ENCODE measurements at regions not wholly inside any gene's neighbourhood (a gene's known extent, or its start where the extent isn't known, plus 50 kb on each side); places are given as distances from the start of the nearest gene placed in this dataset.

DNA sequence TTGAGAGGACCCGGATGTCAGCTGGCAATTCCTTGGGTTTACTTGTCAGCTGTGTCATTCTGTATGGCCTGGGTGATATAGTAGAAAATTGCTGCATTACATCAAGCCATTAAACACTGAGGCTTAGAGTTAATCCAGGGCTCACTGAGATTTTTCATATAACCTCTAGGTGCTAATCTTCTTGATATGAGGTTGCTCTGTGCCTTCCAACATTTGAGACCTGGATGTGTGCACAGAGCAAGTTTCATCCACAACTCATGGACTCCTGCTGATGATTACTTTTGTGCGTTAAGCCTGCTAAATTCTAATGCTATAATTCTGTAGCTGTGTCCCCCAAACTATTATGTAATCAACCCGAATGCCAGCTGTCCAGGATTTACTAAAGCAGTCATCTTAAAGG, 178.4 kb upstream of the CDH20 start:
- no peak for DNase-seq
- H3K36me3 Mint-ChIP-seq (ENCODE audit: low read depth), result no peaks in the 10 kb centered on the region
- CTCF ChIA-PET, result no interaction called here
- H3K4me1 Mint-ChIP-seq (ENCODE audit: low read depth), result no peaks in the 10 kb centered on the region
- H3K9me3 Mint-ChIP-seq, result peaks cover 1% of the 10 kb centered on the region
- H3K27me3 Mint-ChIP-seq (ENCODE audit: low read depth), result no peaks in the 10 kb centered on the region
- H3K4me3 Mint-ChIP-seq, result no peak overlapping the region
- no peak overlapping the region for H3K27ac Mint-ChIP-seq
- intact Hi-C loops (cut with micrococcal nuclease), result no loop called here

DNA sequence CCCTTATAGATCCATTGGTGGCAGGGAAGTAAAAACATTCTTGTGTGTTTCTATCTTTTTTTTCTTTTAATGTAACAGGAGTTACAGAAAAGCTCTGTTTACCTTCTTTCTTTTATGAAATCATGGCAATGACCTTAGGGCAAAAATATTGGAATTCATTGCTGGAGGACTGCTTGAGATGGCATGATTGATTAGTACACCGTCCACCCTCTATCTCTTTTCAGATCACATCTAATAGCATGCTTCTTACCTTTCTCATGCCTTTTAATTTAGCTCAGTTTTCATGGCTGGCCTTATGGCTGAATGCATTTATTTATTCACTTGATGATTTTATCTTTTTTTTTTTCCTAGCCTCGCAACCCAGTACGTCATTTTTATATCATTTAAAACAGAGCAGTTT, 177.6 kb upstream of the CDH20 start:
- no peaks in the 10 kb centered on the region for H3K36me3 Mint-ChIP-seq (ENCODE audit: low read depth)
- H3K9me3 Mint-ChIP-seq, result no peaks in the 10 kb centered on the region
- CTCF ChIA-PET, result no interaction called here
- H3K4me1 Mint-ChIP-seq (ENCODE audit: low read depth), result no peaks in the 10 kb centered on the region
- DNase-seq, result no peak
- H3K4me3 Mint-ChIP-seq, result no peak overlapping the region
- intact Hi-C loops (cut with micrococcal nuclease), result no loop called here
- H3K27me3 Mint-ChIP-seq (ENCODE audit: low read depth), result no peaks in the 10 kb centered on the region
- no peak overlapping the region for H3K27ac Mint-ChIP-seq

DNA sequence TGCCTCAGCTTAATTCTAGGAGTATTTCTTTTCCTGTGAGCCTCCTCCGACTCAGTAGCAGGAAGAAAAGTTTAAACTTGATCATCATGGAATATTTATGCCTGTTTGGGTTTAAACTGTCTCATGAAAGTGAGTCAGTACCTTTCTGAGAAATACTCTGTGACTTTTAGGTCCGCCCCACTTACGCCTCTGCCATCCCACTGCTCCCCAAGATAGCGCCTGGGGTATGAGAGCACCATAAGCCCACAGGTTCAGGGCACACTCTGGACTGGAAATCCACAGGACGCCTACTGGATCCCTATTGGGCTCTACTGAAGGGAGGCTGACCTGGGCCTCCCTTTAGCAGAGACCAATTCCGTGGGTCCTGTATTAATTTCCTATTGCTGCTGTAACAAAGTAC, 175.8 kb upstream of the CDH20 start:
- CTCF ChIA-PET, result no interaction called here
- intact Hi-C loops (cut with micrococcal nuclease), result no loop called here
- DNase-seq, result no peak

DNA sequence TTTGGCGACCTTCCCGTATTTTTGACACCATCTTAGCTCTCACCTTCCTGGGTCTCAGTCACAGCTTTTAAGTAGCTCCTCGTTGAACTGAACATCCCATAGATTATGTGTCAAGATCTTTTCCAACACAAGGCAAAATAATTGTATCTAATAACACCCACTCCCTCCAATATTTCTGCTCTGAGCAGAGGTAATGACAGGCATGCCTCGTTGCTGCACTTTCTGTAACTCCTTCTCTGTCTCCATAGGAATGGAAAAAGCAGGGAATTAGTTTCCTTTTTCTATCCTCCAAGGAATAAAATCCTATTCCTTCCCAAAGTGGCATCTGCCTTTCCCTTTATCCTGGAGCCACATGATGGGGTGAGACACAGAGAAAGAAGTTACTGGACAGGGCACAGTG, 174.0 kb upstream of the CDH20 start:
- CTCF ChIA-PET, result no interaction called here
- intact Hi-C loops (cut with micrococcal nuclease), result no loop called here
- H3K4me3 Mint-ChIP-seq, result no peak overlapping the region
- no peaks in the 10 kb centered on the region for H3K36me3 Mint-ChIP-seq (ENCODE audit: low read depth)
- H3K4me1 Mint-ChIP-seq (ENCODE audit: low read depth), result no peaks in the 10 kb centered on the region
- no peaks in the 10 kb centered on the region for H3K27me3 Mint-ChIP-seq (ENCODE audit: low read depth)
- no peak for DNase-seq
- H3K9me3 Mint-ChIP-seq, result no peaks in the 10 kb centered on the region
- no peak overlapping the region for H3K27ac Mint-ChIP-seq

More for the DNA sequence above, 175.8 kb upstream of the CDH20 start:
- Mint-ChIP-seq H3K9me3 (no peaks in the 10 kb centered on the region), H3K27ac (no peak overlapping the region), H3K36me3 (ENCODE audit: low read depth) (no peaks in the 10 kb centered on the region), H3K4me1 (ENCODE audit: low read depth) (no peaks in the 10 kb centered on the region), H3K4me3 (no peak overlapping the region), H3K27me3 (ENCODE audit: low read depth) (no peaks in the 10 kb centered on the region)

DNA sequence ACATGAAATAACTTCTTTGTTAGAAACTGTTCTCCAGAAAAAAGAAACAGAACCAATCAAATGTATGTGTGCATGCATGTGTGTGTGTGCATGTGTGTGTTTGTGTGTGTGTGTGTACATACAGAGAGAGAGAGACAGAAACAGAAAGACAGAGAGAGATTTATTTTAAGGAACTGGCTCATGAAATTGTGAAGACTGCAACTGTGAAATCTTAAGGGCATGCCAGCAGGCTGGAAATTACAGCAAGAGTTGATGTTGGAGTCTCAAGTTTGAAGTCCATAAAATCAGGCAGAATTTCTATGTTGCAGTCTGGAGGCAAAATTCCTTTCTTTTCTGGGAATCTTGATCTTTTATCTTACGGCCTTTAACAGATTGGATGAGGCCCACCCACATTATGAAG, 168.9 kb upstream of the CDH20 start:
- no peaks in the 10 kb centered on the region for H3K9me3 Mint-ChIP-seq
- no peak overlapping the region for H3K27ac Mint-ChIP-seq
- CTCF ChIA-PET, result no interaction called here
- H3K27me3 Mint-ChIP-seq (ENCODE audit: low read depth), result no peaks in the 10 kb centered on the region
- DNase-seq, result no peak
- no peaks in the 10 kb centered on the region for H3K4me1 Mint-ChIP-seq (ENCODE audit: low read depth)
- H3K36me3 Mint-ChIP-seq (ENCODE audit: low read depth), result no peaks in the 10 kb centered on the region
- no peak overlapping the region for H3K4me3 Mint-ChIP-seq
- intact Hi-C loops (cut with micrococcal nuclease), result no loop called here

DNA sequence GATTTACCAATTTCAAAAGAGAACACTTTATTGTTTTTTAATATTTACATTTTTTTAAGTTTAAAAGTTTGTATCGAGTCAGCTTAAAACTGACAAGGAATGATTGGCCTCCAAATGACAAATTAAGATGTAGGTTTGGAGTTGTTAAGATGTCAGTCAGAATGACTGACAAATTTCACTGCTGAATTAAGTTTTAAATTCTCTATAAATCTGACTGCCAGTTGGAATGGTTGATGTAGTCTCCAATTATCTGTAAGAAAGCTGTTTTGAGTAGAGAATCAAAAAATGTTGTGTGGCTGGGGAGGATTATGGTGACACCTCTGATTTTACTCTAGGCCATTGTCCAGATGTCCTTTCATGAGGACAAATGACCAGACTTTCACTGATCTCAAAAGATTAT, 165.3 kb upstream of the CDH20 start:
- H3K27ac Mint-ChIP-seq, result no peak overlapping the region
- H3K4me3 Mint-ChIP-seq, result no peak overlapping the region
- intact Hi-C loops (cut with micrococcal nuclease), result no loop called here
- H3K4me1 Mint-ChIP-seq (ENCODE audit: low read depth), result no peaks in the 10 kb centered on the region
- no peak for DNase-seq
- no peaks in the 10 kb centered on the region for H3K9me3 Mint-ChIP-seq
- no peaks in the 10 kb centered on the region for H3K36me3 Mint-ChIP-seq (ENCODE audit: low read depth)
- H3K27me3 Mint-ChIP-seq (ENCODE audit: low read depth), result no peaks in the 10 kb centered on the region
- CTCF ChIA-PET, result no interaction called here

DNA sequence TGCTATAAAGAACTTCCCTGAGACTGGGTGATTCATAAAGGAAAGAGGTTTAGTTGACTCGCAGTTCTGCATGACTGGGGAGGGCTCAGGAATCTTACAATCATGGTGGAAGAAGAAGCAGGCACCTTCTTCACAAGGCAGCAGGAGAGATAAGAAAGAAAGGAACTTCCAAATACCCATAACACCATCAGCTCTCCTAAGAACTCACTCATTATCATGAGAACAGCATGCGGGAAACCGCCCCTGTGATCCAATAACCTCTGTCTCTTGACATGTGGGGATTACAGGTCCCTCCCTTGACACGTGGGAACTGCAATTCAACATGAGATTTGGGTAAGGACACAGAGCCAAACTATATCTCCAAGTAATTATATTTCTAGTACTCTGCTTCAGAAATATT, 163.8 kb upstream of the CDH20 start:
- Mint-ChIP-seq H3K27me3 (ENCODE audit: low read depth) (no peaks in the 10 kb centered on the region), H3K27ac (no peak overlapping the region), H3K9me3 (no peaks in the 10 kb centered on the region), H3K4me1 (ENCODE audit: low read depth) (no peaks in the 10 kb centered on the region), H3K4me3 (no peak overlapping the region), H3K36me3 (ENCODE audit: low read depth) (no peaks in the 10 kb centered on the region)
- CTCF ChIA-PET, result no interaction called here
- DNase-seq, result no peak
- intact Hi-C loops (cut with micrococcal nuclease), result no loop called here

DNA sequence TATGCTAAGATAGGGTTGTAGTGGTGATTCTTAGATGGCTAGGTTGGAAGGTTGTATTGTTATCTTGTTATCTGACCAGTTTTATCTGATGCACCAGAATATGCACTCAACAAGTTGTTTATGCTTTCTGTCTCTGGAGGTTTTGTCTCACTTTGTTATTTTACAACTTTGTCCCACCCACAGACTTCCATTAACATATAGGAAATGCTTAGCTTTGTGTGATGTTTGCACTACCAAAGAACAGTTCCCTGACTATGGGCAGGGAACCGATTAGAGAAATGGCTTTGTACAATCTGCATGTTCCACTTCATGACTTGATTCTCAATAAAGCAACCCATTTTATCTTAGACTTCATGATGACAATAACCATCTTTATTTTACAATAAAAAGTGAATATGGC, 160.6 kb upstream of the CDH20 start:
- H3K9me3 Mint-ChIP-seq, result peaks cover 3% of the 10 kb centered on the region
- intact Hi-C loops (cut with micrococcal nuclease), result no loop called here
- no peaks in the 10 kb centered on the region for H3K27me3 Mint-ChIP-seq (ENCODE audit: low read depth)
- H3K27ac Mint-ChIP-seq, result no peak overlapping the region
- H3K4me1 Mint-ChIP-seq (ENCODE audit: low read depth), result no peaks in the 10 kb centered on the region
- CTCF ChIA-PET, result no interaction called here
- DNase-seq, result no peak
- H3K36me3 Mint-ChIP-seq (ENCODE audit: low read depth), result no peaks in the 10 kb centered on the region
- H3K4me3 Mint-ChIP-seq, result no peak overlapping the region

DNA sequence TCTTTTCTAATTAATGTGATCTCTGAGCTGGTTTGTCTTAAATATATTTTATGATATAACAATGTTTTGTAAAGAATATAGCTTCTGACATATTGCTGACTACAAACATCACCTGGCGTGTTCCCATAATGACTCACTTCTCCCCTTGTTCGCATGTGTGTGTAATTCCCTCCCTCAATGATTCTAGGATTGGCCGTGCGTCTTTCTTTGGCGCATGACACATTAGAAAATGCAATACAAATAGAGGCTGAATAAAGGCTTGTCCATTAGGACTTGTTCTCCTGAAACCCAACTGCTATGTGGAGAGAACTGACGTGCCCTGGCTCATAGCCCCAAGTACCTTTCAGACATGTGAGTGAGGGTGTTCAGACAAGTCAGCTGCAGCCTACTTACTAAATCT, 159.7 kb upstream of the CDH20 start:
- DNase-seq, result no peak
- Mint-ChIP-seq H3K27me3 (ENCODE audit: low read depth) (no peaks in the 10 kb centered on the region), H3K4me1 (ENCODE audit: low read depth) (no peaks in the 10 kb centered on the region), H3K27ac (no peak overlapping the region), H3K36me3 (ENCODE audit: low read depth) (no peaks in the 10 kb centered on the region), H3K4me3 (no peak overlapping the region), H3K9me3 (peaks cover 3% of the 10 kb centered on the region)
- intact Hi-C loops (cut with micrococcal nuclease), result no loop called here
- CTCF ChIA-PET, result no interaction called here

DNA sequence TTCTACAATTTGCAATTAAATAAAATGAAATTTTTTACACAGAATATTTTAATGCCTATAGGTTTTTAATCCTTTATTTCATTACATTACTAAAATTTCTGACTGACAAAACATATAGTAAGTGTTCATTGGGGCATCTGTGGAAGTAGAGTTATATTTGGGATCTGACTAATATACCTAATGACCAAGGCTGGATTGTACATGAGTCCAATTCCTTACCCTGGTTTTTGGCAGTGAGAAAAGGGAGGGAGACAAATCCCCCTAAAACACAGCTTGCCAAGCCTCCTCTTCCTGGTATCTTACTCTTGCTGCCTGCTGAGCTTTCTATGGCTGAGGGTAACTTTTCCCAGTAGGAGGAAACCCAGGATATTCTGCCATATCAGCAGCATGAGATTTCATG, 149.4 kb upstream of the CDH20 start:
- Mint-ChIP-seq H3K36me3 (ENCODE audit: low read depth) (no peaks in the 10 kb centered on the region), H3K27me3 (ENCODE audit: low read depth) (no peaks in the 10 kb centered on the region), H3K27ac (no peak overlapping the region), H3K4me1 (ENCODE audit: low read depth) (no peaks in the 10 kb centered on the region), H3K9me3 (no peaks in the 10 kb centered on the region), H3K4me3 (no peak overlapping the region)
- CTCF ChIA-PET, result interaction anchor here (1.1 kb wide), 1 partner anchor 12 kb away, joined by 3 read pairs; no protein-coding TSS in a partner anchor
- intact Hi-C loops (cut with micrococcal nuclease), result no loop called here
- no peak for DNase-seq

DNA sequence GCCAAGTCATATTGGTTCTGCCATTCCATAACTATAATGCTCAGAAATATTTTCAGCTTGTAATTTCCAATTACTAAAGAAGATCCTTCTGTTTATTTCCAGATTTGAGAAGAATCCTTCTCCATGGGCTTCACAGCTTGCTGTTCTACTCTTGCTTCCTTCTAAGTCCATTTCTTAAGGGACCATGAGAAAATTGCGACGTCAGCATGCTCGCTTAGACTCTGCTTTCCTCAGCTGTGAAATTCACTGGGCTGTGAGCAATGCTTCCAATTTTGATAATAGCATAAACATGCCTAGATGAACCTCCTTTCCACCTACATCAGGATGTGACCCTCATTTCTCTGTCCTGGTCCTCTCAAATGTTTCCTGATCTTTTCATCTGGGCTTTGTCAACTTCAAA, 145.3 kb upstream of the CDH20 start:
- CTCF ChIA-PET, result no interaction called here
- no peak for DNase-seq
- Mint-ChIP-seq H3K4me3 (no peak overlapping the region), H3K27me3 (ENCODE audit: low read depth) (no peaks in the 10 kb centered on the region), H3K4me1 (ENCODE audit: low read depth) (no peaks in the 10 kb centered on the region), H3K9me3 (no peaks in the 10 kb centered on the region), H3K36me3 (ENCODE audit: low read depth) (no peaks in the 10 kb centered on the region), H3K27ac (no peak overlapping the region)
- intact Hi-C loops (cut with micrococcal nuclease), result no loop called here

DNA sequence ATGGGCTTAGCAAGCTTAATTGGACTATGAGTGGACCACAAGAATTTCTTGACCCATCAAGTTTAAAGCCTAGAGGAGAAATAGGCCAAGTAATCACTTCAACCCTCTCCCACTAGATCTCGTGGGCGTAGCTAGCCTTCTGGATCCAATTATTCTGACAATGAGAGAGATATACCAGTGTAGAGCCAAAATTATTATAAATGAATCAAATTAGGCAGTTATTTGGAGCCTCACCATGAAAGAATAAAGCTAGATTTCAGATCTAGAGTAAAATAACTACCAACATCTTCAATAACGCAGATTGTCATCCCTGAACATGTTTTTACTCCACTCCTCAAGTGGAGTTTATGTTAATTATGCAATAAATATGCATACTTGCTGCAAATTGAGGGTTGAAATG, 143.9 kb upstream of the CDH20 start:
- no peak for DNase-seq
- intact Hi-C loops (cut with micrococcal nuclease), result no loop called here
- CTCF ChIA-PET, result no interaction called here
- H3K27ac Mint-ChIP-seq, result no peak overlapping the region
- H3K9me3 Mint-ChIP-seq, result peaks cover 3% of the 10 kb centered on the region
- H3K27me3 Mint-ChIP-seq (ENCODE audit: low read depth), result no peaks in the 10 kb centered on the region
- no peaks in the 10 kb centered on the region for H3K36me3 Mint-ChIP-seq (ENCODE audit: low read depth)
- no peak overlapping the region for H3K4me3 Mint-ChIP-seq
- no peaks in the 10 kb centered on the region for H3K4me1 Mint-ChIP-seq (ENCODE audit: low read depth)

DNA sequence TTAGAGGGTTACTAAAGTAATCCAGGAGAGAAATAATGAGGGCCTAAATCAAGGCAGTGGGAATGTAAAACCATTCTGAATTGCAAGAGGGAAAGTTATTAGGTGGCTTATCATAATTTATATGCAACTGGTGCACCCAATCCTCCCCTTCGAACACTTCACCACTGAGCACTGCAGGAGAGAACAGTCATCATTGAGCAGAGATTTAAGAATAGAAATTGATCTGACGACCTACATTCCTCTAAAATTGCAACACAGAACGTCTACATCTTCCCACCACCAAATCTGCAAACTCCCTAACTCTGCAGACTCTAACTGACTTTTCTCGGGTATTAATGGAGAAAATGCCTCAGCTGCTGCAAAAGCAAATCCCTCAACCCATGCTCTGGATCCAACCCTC, 138.5 kb upstream of the CDH20 start:
- no peak for DNase-seq
- H3K27me3 Mint-ChIP-seq (ENCODE audit: low read depth), result no peaks in the 10 kb centered on the region
- CTCF ChIA-PET, result no interaction called here

DNA sequence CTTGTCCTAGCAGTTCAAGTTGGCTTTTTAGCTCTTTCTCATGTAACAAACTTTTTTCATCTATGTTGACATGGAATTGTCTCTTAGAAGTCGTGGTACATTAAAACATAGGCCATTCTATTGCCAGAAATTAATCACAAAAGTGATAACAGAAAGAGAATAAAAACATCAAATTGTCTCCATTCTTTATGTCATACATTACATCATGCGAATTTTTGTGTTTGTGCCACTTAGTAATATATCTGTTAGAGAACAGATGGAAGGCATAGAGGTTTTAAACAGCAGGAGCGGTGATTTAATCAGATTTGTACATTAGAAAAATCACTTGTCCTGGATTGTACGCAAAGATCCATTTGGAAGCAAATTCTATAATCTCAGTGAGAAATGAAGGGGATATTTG, 136.5 kb upstream of the CDH20 start:
- Mint-ChIP-seq H3K4me3 (no peak overlapping the region), H3K36me3 (ENCODE audit: low read depth) (no peaks in the 10 kb centered on the region), H3K27me3 (ENCODE audit: low read depth) (no peaks in the 10 kb centered on the region), H3K27ac (no peak overlapping the region), H3K9me3 (peaks cover 3% of the 10 kb centered on the region), H3K4me1 (ENCODE audit: low read depth) (no peaks in the 10 kb centered on the region)
- intact Hi-C loops (cut with micrococcal nuclease), result no loop called here
- DNase-seq, result no peak
- CTCF ChIA-PET, result interaction anchor here (0.5 to 1.0 kb wide), 2 partner anchors 13 to 61 kb away, joined by 3 read pairs; no protein-coding TSS in a partner anchor

More for the DNA sequence above, 138.5 kb upstream of the CDH20 start:
- Mint-ChIP-seq H3K27ac (no peak overlapping the region), H3K9me3 (peaks cover 3% of the 10 kb centered on the region), H3K36me3 (ENCODE audit: low read depth) (no peaks in the 10 kb centered on the region), H3K4me3 (no peak overlapping the region), H3K4me1 (ENCODE audit: low read depth) (no peaks in the 10 kb centered on the region)
- intact Hi-C loops (cut with micrococcal nuclease), result no loop called here

Measured in activated naive CD4-positive, alpha-beta T cell treated with anti-CD3 and anti-CD28 coated beads for 36 hours (primary cell).